Fibroblast of gingiva (primary cell): ENCODE measurements at regions not wholly inside any gene's neighbourhood (a gene's known extent, or its start where the extent isn't known, plus 50 kb on each side); places are given as distances from the start of the nearest gene placed in this dataset.
"Not testable (repeated sequence)": the region's sequence is repeated elsewhere in the genome, so short reads cannot be mapped to it uniquely, and the experiment has no call there.

Experiments used
- DNase-seq: peaks from one replicate; pipeline ENCODE4 v3.0.0-alpha.2; 2011; ENCODE audit warnings: low read depth

DNA sequence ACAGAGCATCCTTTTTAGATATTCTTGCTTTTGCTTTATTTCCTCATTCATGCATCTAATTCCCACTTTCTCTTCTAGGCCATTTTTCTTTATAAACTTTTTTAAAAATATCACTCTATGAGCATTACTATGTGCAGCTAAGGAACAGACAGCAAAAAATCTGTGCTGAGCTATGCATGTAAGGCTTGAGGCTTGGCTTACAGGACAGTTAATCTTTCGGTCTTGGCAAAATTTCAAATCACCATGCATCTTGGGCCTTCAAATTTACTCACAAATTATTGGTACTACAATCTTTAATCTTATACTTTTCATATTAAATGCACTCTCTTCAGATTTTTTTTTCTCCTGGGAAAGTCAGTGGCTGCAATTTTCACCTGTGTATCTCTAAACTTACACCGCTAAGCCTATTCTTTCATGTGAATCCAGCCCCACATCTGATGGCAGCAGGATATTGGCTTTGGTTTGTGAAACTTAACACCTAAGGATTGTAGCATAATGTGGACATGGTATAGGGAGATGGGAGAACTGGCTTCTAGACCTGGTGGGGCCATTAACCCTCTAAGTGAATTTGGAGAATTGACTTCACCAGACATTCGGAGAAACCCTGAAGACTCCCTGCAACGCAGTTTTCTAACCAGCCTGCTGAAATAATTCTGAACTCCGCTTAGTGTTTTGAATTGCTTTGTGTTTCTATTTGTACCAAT lies 278.3 kb downstream of the SPRY1 start:
- no peak for DNase-seq

DNA sequence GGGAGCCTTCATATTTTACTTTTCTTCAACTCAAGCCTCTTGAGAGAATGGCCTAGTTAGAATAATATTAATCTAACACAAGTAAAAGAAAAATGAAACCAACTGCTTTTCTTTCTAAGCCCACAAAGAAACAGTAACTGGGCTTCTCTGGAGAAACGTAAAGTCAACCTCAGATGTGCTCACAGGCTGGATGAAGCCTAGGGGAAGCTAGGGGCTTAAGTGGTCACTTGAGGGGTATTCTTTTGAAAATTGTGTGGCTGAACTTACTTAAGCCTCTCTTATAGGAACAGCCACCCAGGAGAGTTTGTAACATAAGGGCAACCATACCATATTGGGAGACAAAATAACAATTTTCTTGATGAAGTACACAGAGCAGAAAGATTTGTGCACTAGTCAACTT lies 279.0 kb downstream of the SPRY1 start:
- no peak for DNase-seq

DNA sequence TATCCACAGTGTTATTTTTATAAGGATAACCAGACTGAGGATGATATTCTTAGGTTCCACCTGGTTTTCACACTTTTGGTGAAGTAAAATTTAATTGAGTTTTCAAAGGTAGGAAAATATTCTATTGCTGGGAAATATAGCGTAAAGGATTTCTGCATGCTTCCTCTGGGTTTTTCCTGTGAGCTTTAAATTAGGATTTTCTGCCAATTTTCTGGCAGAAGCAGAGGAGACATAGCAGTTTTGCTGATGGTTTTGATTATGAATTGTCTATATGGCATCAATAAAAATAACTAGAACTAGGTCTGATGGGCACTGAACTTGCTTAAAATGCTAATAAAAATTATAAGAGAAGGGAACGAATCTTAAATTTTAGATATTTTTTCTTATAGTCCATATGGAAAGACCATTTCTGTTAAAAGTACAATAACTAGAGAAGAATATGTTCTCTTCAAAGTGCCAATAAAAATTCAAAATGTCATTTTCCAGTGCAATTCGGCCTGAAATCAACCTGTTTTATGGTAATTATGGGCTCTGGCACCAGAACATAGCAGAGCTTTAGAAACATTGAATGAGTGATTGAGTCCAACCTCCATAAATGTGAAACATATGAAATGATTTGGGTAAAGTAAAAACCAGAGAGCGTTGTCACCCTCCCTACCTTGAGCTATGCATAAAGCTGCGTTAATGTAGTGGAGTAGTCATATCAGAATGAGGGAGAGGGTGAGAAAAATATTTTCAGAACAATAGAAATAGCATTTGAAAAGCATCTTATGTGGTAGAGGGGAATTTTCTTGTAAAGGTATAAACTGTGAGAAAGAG lies 279.7 kb downstream of the SPRY1 start:
- DNase-seq, result no peak

DNA sequence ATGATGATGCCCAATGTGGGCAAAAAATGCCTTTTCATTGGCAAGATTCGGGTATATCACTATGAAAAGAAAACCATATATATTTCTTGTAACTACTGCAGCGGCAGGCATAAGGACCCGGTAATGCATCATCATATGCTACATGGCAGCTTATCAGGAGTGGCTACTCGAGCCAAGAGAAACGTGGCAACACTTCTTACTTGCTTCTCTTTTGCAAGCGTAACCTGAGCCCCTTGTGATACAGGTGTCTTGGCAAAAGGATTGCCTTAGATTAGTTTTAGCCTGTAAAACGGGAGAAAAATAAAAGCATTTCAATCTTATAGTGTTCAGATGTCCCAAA lies 280.3 kb downstream of the SPRY1 start:
- DNase-seq, result no peak

DNA sequence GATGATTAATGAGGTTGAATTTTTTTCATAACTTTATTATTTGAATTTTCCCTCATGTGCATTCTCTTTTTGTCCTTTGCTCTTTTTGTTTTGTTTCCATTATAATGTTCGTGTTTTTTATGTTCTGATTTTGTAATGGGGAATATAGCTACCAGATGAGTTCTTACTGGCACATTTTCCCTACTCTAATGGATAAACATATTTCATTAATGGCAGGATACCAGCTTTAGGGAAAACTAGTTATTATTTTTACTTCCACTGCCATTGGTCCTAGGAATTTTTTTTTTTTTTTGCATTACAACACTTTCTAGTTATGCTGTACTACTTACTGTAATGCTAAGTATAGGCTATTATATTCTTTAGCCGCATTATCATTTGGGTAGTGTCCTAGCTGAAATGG lies 286.3 kb downstream of the SPRY1 start:
- peak; percentile 80 for DNase-seq

DNA sequence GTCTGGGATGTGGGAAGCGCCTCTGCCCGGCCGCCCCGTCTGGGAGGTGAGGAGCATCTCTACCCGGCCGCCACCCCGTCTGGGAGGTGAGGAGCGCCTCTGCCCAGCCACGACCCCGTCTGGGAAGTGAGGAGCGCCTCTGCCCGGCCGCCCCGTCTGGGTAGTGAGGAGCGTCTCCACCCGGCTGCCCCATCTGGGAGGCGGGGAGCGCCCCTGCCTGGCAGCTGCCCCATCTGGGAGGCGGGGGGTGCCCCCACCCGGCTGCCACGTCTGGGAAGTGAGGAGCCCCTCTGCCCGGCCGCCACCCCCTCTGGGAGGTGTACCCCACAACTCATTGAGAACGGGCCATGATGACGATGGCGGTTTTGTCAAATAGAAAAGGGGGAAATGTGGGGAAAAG lies 288.3 kb downstream of the SPRY1 start:
- DNase-seq, result not testable (repeated sequence)

DNA sequence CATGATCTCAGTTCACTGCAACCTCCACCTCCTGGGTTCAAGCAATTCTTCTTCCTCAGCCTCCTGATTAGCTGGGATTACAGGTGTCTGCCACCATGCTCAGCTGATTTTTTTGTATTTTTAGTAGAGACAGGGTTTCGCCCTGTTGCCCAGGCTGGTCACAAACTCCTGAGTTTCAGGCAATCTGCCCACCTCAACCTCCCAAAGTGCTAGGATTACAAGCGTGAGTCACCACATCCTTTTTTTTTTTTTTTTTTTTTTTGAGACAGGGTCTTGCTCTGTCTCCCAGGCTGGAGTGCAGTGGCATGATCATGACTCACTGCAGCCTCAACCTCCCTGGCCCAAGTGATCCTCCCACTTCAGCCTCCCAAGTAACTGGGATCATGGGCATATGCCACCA lies 298.9 kb downstream of the SPRY1 start:
- not testable (repeated sequence) for DNase-seq

DNA sequence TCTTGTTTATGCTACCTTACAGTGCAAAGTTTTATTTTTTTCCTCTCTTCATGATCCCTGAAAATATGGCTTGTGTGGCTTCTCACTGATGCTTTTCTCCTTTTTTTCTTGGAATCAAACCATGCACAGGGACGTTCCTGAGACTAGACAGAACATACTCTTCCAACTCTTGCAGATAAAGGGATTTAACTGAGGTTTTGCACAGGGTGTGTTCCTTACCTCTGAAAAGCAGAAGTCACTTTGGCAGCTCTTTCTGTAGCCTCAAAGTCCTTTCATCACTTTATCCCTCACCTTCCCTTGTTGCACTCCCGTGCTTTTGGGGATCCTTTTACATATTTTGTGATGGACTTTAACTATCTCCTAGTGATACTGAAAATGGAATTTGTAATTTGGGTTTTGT lies 300.1 kb downstream of the SPRY1 start:
- no peak for DNase-seq

DNA sequence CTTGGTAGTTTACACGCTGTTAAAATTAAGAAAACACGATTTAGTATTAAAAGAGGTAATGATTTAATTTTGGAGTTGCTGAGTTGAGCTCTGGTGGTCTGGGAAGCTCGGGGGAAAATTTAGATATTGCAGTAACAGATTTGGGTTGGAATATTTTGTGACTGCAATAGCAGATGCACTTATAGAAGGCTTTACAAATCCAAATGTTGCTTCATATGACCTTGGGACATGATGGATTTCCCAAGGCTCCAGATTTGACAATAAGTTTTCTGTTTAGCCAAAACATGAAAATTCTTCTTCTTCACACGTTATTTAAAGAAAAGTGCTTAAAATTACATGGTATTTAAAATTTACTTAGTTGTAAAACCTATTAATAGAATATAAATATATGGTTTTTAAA lies 302.0 kb downstream of the SPRY1 start:
- no peak for DNase-seq

DNA sequence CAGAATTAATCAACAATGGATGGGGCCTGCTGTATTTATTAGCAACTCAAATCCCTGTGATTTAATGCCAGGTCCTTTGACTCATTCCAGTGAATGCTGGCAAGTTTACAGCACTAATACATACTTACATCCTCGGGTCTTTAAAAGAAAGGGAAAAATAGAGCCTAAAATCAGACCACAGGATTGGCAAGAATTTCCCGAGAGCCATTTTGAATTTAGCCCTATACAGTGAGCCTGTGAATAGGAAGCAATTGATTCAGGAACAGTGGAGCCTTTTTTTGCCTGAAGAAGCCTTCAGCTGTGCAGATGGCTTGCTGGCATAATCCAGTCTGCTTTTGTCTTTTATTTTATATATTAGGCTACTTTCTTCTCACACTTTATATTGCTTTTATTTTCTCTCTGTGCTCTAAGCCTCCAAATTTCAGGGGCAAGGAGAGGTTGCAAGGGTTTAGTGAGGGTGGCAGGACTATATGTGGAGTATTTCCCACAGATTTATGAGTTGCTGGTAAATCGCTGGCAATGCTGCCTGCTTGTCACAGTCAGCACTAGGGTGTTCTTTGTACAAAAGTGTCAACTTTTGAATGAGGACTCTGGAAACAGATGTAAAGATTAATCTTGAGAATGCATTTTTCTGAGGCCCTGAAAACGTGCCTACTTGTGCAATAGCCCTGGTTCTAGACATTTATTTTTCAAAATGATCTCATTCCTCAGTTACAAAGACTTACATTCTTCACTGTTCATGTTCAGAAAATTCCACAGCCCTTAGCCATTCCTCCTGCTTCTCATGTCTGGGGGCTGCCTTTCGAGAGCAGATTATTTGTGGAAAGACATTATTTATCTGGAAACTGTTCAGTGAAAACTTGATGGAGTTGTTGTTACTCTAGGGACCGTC lies 303.5 kb downstream of the SPRY1 start:
- peak; percentile 93 for DNase-seq

DNA sequence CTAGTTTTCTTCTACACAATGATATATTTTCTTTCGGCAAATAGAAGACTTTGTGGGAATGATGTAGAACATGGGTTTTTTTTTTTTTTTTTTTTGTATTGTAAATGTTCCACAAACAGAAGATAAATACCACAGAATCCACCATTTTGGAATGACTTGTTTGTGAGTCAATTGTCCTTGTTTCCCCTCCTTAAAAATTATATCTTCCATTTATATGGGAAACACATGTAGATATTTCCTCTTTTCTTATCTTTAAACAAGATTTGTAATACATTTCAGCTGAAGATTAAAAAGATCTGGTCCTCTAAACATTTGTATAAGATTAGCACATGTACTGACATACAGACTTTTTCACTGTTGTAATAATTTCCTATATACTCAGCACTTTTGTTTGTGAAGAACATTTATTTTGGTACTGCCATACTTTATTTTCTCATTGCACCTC lies 304.6 kb downstream of the SPRY1 start:
- no peak for DNase-seq

DNA sequence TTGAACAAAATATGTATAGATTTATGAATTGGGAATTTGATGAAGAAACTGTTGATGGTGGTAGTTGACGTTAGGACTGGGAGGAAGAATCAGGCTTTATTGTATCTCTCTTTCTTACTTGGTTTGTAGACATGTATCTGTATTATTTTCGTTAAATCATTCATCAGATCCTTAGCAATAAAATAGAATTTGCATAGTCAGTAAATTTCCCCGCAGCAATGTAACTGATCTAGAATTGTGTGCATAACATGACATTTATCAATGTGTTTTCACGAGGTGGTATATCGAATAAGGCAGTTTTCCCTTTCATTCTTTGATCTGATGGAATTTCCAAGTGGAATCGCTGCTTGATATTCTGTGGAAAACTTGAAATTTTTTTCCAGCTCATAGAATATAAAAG lies 308.8 kb downstream of the SPRY1 start:
- no peak for DNase-seq

DNA sequence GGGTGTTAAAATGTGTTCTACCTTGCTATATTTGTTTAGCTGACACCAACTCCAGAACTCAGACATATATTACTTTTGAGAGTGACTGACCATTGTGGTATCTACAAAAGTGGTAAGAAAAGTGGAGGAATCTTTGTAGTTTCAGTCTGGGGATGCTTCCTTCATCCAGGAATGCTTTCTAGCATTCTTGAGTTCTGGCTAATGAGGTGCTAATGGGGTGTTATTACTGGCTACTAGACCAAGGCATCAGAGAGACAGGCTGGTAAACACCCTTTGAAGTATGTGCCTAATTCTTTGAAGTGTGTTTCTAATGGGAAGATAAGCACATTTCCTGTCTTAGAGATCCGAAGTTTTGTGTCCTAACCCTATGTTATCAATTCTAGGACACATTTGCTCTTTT lies 310.4 kb downstream of the SPRY1 start:
- DNase-seq, result no peak

DNA sequence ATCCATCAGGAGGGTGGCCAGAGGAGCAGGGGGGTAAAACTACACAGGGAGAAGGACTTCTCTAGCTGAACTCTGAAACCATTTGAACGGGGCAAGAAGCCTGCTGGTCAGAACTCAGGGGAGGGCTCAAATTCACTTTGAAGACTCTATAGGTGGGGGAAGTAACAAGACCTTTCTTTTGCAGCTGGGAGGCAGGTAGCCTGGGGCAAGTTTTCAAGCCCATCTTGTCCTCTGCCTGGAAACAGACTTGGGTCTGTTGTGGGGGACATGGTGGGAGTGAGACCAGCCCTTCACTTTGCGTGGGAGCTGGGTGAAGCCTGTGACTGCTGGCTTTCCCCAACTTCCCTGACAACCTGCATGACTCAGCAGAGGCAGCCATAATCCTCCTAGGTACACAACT lies 312.3 kb downstream of the SPRY1 start:
- DNase-seq, result no peak

DNA sequence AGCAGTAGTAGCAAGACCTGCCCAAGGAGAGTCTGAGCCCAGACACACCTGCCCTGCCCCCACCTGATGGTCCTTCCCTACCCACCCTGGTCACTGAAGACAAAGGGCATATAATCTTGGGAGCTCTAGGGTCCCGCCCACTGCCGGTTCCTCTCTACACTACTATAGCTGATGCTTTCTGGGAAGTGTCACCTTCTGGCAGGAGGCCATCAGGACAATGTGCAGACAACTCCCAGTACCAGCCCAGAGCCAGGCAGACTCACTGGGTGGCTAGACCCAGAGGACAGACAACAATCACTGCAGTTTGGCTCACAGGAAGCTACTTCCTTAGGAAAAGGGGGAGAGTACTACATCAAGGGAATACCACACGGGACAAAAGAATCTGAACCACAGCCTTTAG lies 312.7 kb downstream of the SPRY1 start:
- DNase-seq, result no peak

DNA sequence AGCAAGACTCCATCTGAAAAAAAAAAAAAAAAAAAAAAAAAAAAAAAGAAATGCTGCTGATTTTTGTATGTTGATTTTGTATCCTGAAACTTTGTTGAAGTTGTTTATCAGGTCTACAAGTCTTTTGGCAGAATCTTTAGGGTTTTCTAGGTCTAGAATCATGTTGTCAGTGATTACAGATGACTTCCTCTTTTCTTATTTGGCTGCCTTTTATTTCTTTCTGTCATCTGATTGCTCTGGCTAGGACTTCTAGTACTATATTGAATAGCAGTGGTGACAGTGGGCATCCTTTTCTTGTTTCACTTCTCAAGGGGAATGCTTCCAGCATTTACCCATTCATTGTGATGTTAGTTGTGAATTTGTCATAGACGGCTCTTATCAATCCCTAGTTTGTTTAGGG lies 334.4 kb downstream of the SPRY1 start:
- DNase-seq, result no peak

DNA sequence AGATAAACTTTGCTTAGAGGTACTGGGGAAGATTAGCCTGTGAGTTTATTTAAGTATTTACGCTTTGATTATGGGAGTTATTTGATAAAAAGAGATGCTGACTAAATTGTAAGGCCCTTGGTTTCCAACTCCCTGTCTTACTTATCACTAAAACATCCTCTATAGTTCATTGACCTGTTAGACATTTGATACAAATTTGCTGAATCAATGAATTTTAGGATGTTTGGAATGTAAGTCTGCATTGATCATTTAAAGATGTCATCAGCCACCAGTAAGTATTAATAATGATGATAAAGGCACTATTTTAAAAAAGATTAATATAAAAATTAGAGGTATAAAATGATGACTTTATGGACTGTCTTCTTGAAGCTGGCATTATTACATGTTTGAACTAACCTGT lies 340.6 kb downstream of the SPRY1 start:
- no peak for DNase-seq

DNA sequence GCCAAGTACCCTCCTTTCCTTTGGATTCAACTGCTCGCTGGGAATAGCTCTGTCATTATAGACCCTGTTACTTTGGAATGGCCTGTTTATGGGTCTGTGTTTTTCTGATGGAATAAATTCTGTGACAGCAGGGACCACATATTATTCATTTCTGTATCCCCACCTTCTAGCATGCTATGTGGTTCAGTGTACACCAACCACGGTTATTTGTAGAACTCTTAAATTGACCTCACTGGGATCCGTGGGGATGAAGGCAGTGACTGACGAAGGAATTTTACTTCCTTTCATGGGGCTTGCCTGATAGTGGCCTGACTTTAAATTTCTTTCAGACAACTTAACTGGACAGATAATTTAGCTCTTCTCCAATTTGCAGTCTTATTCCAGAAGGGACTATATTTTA lies 343.2 kb downstream of the SPRY1 start:
- DNase-seq, result no peak

DNA sequence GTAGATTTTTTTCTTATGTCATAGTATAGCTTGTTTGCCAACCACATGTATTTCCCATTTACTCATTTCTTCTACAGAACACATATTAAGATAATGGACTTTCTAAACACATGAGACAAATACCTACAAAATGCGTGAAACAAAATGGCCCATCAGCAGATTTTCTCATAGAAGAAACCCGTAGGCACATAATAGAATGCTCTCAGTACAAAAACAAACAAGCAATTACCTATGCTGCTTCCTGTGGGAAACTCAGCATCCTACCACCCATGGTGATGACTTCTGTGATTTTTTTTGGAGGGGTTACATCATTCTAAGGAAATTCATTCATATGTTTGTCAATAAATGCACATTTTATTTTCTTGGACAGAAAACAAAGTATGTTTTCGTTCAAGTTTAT lies 343.6 kb downstream of the SPRY1 start:
- DNase-seq, result no peak

DNA sequence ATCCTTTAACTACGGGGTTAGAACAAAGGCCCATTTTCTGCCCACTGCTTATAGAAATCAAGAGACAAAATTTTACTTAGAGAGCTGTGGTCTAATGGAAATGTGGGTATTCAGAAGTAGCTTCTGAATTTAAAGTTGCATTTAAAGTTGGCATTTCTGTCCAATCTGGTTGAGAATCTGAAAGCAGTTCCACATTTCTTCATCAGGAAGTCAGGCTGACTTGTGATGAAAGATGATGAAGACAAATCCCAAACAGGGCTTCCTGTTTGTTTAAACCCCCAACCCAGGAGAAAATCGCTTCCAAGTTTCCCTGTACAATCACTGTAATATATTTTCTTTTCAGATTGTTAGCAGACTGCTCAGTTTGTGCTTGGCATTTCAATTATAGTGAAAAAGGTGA lies 345.3 kb downstream of the SPRY1 start:
- no peak for DNase-seq

DNA sequence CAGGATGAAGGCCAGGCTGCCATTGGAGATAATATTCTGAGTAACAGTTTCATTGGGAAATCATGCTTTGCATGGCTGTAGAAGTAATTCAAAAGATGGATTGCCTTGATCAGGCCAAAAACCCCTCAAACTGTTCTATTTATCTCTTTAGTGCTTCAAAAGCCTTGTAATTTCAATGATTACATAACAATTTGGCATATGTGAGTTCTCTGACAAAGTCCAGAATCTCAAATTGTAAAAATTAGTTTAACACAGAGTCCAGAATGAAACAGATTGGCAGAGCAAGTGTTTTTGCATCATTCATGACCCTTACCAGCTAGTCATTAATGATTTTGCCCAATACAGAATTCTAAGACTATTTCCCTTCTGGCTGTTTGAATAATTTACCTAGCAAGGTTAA lies 347.3 kb downstream of the SPRY1 start:
- no peak for DNase-seq

DNA sequence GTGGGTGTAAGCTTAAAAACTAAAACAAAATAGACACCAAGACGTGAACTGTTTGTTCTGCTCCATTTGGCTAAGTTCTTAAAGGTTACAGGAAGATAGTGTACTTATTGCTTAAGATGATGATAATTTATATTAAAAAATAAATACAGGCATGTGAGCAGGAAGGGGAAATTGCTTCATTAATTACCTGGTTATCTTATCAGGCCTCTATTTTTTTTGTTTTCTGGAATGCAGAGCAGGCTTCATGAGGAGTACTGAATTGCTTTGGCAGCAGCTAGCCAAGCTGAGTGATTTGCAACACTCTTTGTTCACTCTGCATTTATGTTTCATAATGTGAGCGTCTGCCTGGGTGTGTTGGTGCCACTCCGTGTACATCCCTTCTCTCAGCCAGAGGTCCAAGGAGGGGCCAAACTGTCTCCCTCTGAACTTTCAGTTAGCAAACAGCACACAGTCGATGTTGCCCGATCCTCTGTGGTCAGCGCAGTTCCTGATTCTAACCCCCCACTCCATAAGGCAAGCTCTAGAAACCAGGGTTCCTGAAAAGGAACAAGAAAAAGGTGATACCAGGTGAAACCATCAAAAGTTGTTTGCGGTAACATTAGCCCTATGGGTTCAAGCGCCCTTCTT lies 348.2 kb downstream of the SPRY1 start:
- no peak for DNase-seq
